Right lobe of liver (tissue), 4 donors: ENCODE measurements at regions not wholly inside any gene's neighbourhood (a gene's known extent, or its start where the extent isn't known, plus 50 kb on each side); places are given as distances from the start of the nearest gene placed in this dataset.

ENCODE experiments used
- POLR2A ChIP-seq: fragments of 450-650 bp; IDR thresholded peaks from one replicate; pipeline ENCODE4 v1.6.1; 2017; ENCODE audit warnings: antibody characterized with exemption, mild to moderate bottlenecking
- TF ChIP-seq, protein P1 (sequence below), 4 donors: fragments of 200-600 bp in 3 of 4; fragments of 450-650 bp in 1 of 4; IDR thresholded peaks; one replicate each; pipeline versions ENCODE4 v1.5.1 to v1.8.0; 2016 to 2022; ENCODE audit warnings: antibody characterized with exemption in 4 of 4, mild to moderate bottlenecking in 2 of 4
- donor health status: DM: no; HTN: no; CAD: no.
- donor health status: DM: no; HTN: no; CAD: no.
- donor health status: DM: no; HTN: yes; CAD: no.

DNA sequence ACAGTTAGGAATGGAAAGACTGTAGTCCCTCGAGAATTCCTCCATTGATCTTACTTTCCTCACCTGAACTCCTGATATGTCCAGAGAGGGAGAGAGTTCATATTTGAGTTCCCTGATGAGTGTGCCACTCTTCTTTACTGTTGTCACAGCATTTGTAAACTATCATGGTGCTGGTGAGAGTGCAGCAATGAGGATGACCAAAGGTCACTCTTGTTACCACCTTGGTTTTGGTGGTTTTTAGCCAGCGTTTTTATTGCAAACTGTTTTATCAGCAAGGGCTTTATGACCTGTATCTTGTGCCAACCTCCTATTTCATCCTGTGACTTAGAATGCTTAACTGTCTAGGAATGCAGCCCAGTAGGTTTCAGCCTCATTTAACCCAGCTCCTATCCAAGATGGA is 1062.5 kb downstream of the BCL11A start:
- TF ChIP-seq, protein P1, sequence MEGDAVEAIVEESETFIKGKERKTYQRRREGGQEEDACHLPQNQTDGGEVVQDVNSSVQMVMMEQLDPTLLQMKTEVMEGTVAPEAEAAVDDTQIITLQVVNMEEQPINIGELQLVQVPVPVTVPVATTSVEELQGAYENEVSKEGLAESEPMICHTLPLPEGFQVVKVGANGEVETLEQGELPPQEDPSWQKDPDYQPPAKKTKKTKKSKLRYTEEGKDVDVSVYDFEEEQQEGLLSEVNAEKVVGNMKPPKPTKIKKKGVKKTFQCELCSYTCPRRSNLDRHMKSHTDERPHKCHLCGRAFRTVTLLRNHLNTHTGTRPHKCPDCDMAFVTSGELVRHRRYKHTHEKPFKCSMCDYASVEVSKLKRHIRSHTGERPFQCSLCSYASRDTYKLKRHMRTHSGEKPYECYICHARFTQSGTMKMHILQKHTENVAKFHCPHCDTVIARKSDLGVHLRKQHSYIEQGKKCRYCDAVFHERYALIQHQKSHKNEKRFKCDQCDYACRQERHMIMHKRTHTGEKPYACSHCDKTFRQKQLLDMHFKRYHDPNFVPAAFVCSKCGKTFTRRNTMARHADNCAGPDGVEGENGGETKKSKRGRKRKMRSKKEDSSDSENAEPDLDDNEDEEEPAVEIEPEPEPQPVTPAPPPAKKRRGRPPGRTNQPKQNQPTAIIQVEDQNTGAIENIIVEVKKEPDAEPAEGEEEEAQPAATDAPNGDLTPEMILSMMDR (IDR thresholded peaks at IDR 0.05) = no peak
- TF ChIP-seq POLR2A = no peak
